ENCODE measurements at regions not wholly inside any gene's neighbourhood (a gene's known extent, or its start where the extent isn't known, plus 50 kb on each side); places are given as distances from the start of the nearest gene placed in this dataset.

DNA sequence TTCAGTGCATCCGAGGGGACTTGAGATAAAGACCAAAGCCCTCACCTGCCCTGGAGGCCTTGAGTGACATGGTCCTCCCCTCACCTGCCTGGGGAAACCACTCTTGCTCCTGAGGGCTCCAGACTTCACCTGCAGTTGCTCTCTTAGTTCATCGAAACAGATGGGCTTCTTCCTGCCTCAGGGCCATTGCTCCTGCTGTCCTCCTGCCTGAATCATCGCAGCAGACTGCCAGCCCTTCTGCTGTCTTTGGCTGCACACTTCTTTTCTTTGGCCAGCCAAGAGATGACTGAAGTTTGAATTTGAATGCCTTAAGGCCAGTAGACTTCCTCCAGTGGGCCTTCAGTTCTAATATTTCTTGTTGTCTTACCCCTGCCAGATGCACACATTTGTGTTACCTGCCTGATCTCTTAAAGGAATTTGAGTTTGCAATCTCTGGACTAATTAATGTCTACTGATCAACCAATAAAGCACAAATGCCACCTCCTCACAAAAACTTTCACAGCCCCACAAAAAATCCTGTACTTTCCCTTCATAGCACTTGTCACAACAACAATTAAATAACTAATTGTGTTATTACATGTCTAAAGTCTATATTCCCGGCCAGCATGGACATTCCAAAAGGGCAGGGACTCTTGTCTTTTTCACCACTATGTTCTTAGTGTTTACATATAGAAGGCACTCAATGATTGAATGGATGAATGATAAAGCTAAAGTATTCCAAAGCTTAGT is 56.7 kb upstream of the SGK1 start:
- TF ChIP-seq, protein P1, sequence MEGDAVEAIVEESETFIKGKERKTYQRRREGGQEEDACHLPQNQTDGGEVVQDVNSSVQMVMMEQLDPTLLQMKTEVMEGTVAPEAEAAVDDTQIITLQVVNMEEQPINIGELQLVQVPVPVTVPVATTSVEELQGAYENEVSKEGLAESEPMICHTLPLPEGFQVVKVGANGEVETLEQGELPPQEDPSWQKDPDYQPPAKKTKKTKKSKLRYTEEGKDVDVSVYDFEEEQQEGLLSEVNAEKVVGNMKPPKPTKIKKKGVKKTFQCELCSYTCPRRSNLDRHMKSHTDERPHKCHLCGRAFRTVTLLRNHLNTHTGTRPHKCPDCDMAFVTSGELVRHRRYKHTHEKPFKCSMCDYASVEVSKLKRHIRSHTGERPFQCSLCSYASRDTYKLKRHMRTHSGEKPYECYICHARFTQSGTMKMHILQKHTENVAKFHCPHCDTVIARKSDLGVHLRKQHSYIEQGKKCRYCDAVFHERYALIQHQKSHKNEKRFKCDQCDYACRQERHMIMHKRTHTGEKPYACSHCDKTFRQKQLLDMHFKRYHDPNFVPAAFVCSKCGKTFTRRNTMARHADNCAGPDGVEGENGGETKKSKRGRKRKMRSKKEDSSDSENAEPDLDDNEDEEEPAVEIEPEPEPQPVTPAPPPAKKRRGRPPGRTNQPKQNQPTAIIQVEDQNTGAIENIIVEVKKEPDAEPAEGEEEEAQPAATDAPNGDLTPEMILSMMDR (IDR thresholded peaks at IDR 0.05; ENCODE audit: unreplicated experiment in 3 of 3), result no peak

GRCh38 chr6:134373993-134374392 is 56.1 kb upstream of the SGK1 start:
- Mint-ChIP-seq H3K4me1 (no peaks in the 10 kb centered on the region), H3K4me3 (no peak overlapping the region), H3K27me3 (ENCODE audit: low read depth) (peaks cover 5% of the 10 kb centered on the region), H3K36me3 (ENCODE audit: low read depth) (no peaks in the 10 kb centered on the region), H3K9me3 (no peaks in the 10 kb centered on the region), H3K27ac (no peak overlapping the region)
- TF ChIP-seq, protein P1 (IDR thresholded peaks at IDR 0.05; ENCODE audit: unreplicated experiment in 3 of 3), result no peak

More for the DNA sequence above, 56.7 kb upstream of the SGK1 start:
- H3K27ac Mint-ChIP-seq, result no peak overlapping the region
- H3K9me3 Mint-ChIP-seq, result no peaks in the 10 kb centered on the region
- H3K4me1 Mint-ChIP-seq, result no peaks in the 10 kb centered on the region
- no peaks in the 10 kb centered on the region for H3K36me3 Mint-ChIP-seq (ENCODE audit: low read depth)
- H3K27me3 Mint-ChIP-seq (ENCODE audit: low read depth), result peaks cover 5% of the 10 kb centered on the region
- no peak overlapping the region for H3K4me3 Mint-ChIP-seq

DNA sequence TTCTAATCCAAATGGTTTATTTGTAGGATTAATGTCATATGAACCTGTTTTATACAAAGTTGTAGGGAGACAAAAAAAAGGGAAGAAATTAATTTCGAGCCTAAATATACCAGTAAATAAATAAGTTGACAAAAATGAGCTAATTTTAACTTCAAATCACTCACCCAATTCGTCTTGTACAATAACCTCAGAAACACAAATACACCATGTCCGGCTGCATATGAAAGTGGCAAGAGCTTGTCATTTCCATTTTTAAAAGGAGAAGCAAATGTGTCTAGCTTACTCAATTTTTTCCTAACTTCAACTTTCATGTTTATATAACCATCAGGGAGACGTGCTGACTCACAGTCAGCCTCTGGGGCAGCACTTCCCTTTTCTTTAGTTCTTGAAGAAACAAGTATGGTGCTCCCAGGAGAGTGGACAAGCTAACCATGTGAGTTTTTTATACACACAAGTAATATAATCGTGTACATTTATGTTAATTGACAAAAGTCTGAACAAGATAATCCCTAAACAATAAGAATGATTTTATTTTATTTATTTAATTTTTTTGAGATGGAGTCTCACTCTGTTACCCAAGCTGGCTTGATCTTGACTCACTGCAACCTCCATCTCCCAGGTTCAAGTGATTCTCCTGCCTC is 55.5 kb upstream of the SGK1 start:
- no peaks in the 10 kb centered on the region for H3K36me3 Mint-ChIP-seq (ENCODE audit: low read depth)
- no peaks in the 10 kb centered on the region for H3K4me1 Mint-ChIP-seq
- no peaks in the 10 kb centered on the region for H3K9me3 Mint-ChIP-seq
- H3K27ac Mint-ChIP-seq, result no peak overlapping the region
- H3K4me3 Mint-ChIP-seq, result no peak overlapping the region
- TF ChIP-seq, protein P1 (IDR thresholded peaks at IDR 0.05; ENCODE audit: unreplicated experiment in 3 of 3), result no peak
- H3K27me3 Mint-ChIP-seq (ENCODE audit: low read depth), result peaks cover 5% of the 10 kb centered on the region

GRCh38 chr6:134372603-134373281 is 54.8 kb upstream of the SGK1 start:
- Mint-ChIP-seq H3K27ac (no peak overlapping the region), H3K4me3 (no peak overlapping the region), H3K9me3 (no peaks in the 10 kb centered on the region), H3K36me3 (ENCODE audit: low read depth) (no peaks in the 10 kb centered on the region), H3K27me3 (ENCODE audit: low read depth) (peaks cover 5% of the 10 kb centered on the region), H3K4me1 (no peaks in the 10 kb centered on the region)
- TF ChIP-seq, protein P1 (IDR thresholded peaks at IDR 0.05; ENCODE audit: unreplicated experiment in 3 of 3), result no peak

DNA sequence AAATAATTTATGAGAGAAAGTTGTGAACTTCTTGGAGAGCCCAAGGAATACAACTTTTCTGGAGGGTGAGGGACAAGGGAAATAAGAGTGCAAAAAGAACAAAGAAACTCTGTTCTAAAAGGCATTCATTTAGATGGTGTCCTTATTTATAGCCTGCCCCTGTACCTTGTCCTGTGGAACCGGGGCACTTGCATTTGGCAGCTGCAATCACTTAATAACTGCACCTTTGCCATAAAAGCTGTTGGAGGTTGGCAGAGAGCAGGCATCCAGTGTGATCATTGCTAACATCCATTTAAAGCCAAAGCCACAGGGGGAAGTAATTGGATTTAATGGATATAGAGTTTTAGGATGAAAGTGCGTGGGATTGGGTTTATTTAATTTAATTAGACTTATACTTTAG is 50.8 kb upstream of the SGK1 start:
- TF ChIP-seq, protein P1 (IDR thresholded peaks at IDR 0.05; ENCODE audit: unreplicated experiment in 3 of 3), result no peak
- Mint-ChIP-seq H3K4me3 (no peak overlapping the region), H3K4me1 (no peaks in the 10 kb centered on the region), H3K36me3 (ENCODE audit: low read depth) (no peaks in the 10 kb centered on the region), H3K27ac (no peak overlapping the region), H3K9me3 (no peaks in the 10 kb centered on the region), H3K27me3 (ENCODE audit: low read depth) (no peaks in the 10 kb centered on the region)
